Neural cell (in vitro differentiated cells): ENCODE measurements at regions not wholly inside any gene's neighbourhood (a gene's known extent, or its start where the extent isn't known, plus 50 kb on each side); places are given as distances from the start of the nearest gene placed in this dataset.
"Not testable (repeated sequence)": the region's sequence is repeated elsewhere in the genome, so short reads cannot be mapped to it uniquely, and the experiment has no call there.

ENCODE experiments used
- H2AFZ ChIP-seq: fragments of 200-600, 300-800 bp; sonication (generic), shearing (Covaris generic); 2 replicates; pipeline ENCODE4 v1.6.0; 2014; ENCODE audit warnings: low read depth, mild to moderate bottlenecking, antibody characterized with exemption, low read length, moderate library complexity
- H3F3A ChIP-seq: fragments of 200-600 bp; shearing (Covaris generic); 2 replicates; pipeline ENCODE4 v1.6.1; 2016; ENCODE audit warnings: mild to moderate bottlenecking, moderate library complexity, mixed read lengths, antibody characterized with exemption, low read length; ENCODE audit not compliant: insufficient read depth, poor library complexity, severe bottlenecking
- H3K27ac ChIP-seq: fragments of 200-600, 300-800 bp; sonication (generic), shearing (Covaris generic); 2 replicates; pipeline ENCODE4 v1.5.1; 2014; ENCODE audit warnings: mild to moderate bottlenecking, low read length, moderate library complexity
- H3K27me3 ChIP-seq: fragments of 300-800, 200-600 bp; sonication (generic), shearing (Covaris generic); 2 replicates; pipeline ENCODE4 v1.6.0; 2014; ENCODE audit warnings: mild to moderate bottlenecking, low read depth, low read length, moderate library complexity; ENCODE audit not compliant: insufficient read depth
- H3K36me3 ChIP-seq: fragments of 300-800, 200-600 bp; sonication (generic), shearing (Covaris generic); 2 replicates; pipeline ENCODE4 v1.5.1; 2014; ENCODE audit warnings: mild to moderate bottlenecking, antibody characterized with exemption, low read length, moderate library complexity; ENCODE audit not compliant: insufficient read depth
- H3K4me2 ChIP-seq: fragments of 300-800, 200-600 bp; sonication (generic), shearing (Covaris generic); 2 replicates; pipeline ENCODE4 v1.6.0; 2014; ENCODE audit warnings: mild to moderate bottlenecking, low read length
- H3K4me3 ChIP-seq: fragments of 300-800, 200-600 bp; sonication (generic), shearing (Covaris generic); 2 replicates; pipeline ENCODE4 v1.5.1; 2014; ENCODE audit warnings: mild to moderate bottlenecking, low read length, moderate library complexity
- H3K79me2 ChIP-seq: fragments of 200-600 bp; shearing (Covaris generic); replicated peaks from 2 replicates; pipeline ENCODE4 v1.6.0; 2014; ENCODE audit warnings: mild to moderate bottlenecking, low read length, moderate library complexity; ENCODE audit not compliant: insufficient read depth
- H3K9ac ChIP-seq: fragments of 300-800, 200-600 bp; sonication (generic), shearing (Covaris generic); 2 replicates; pipeline ENCODE4 v1.6.1; 2016; ENCODE audit warnings: mild to moderate bottlenecking, low read length, mixed read lengths
- H3K9me2 ChIP-seq: fragments of 200-600 bp; shearing (Covaris generic); 2 replicates; pipeline ENCODE4 v1.6.1; 2016; ENCODE audit warnings: mild to moderate bottlenecking, low read length, mixed read lengths; ENCODE audit not compliant: insufficient read depth
- H3K9me3 ChIP-seq: fragments of 200-600, 300-800 bp; sonication (generic), shearing (Covaris generic); 2 replicates; pipeline ENCODE4 v1.6.1; 2016; ENCODE audit warnings: mild to moderate bottlenecking, mixed run types, low read length, moderate library complexity, mixed read lengths
- H4K20me1 ChIP-seq: fragments of 200-600 bp; shearing (Covaris generic); 2 replicates; pipeline ENCODE4 v1.6.1; 2016; ENCODE audit warnings: mild to moderate bottlenecking, mixed run types; ENCODE audit not compliant: insufficient read depth
- EP300 ChIP-seq: fragments of 450-650 bp; conservative IDR thresholded peaks from 2 replicates; pipeline ENCODE4 v1.6.1; 2014; ENCODE audit warnings: antibody characterized with exemption, mild to moderate bottlenecking, moderate library complexity; ENCODE audit not compliant: poor library complexity, severe bottlenecking
- EZH2 ChIP-seq: fragments of 200-600, 300-800 bp; shearing (Covaris generic), sonication (generic); IDR thresholded peaks from 2 replicates; pipeline ENCODE4 v1.6.1; 2014; ENCODE audit warnings: antibody characterized with exemption, low read length, borderline replicate concordance, mild to moderate bottlenecking; ENCODE audit not compliant: insufficient read depth, poor library complexity, severe bottlenecking
- MXI1 ChIP-seq: fragments of 450-650 bp; conservative IDR thresholded peaks from 2 replicates; pipeline ENCODE4 v1.6.1; 2014; ENCODE audit warnings: antibody characterized with exemption, mild to moderate bottlenecking; ENCODE audit not compliant: poor library complexity, severe bottlenecking
- POLR2AphosphoS5 ChIP-seq: IDR thresholded peaks from 2 replicates; pipeline ENCODE4 v1.6.1; 2012
- RAD21 ChIP-seq: fragments of 450-650 bp; conservative IDR thresholded peaks from 2 replicates; pipeline ENCODE4 v1.6.1; 2014; ENCODE audit warnings: antibody characterized with exemption, mild to moderate bottlenecking, moderate library complexity
- SMC3 ChIP-seq: fragments of 450-650 bp; conservative IDR thresholded peaks from 2 replicates; pipeline ENCODE4 v1.6.1; 2014; ENCODE audit warnings: antibody characterized with exemption, mild to moderate bottlenecking, moderate library complexity; ENCODE audit not compliant: poor library complexity
- TAF1 ChIP-seq: IDR thresholded peaks from 2 replicates; pipeline ENCODE4 v1.6.1; 2012; ENCODE audit warnings: low read depth
- TF ChIP-seq, protein P1 (sequence below): fragments of 450-650 bp; IDR thresholded peaks from 2 replicates; pipeline ENCODE4 v1.5.1; 2014; ENCODE audit warnings: antibody characterized with exemption, mild to moderate bottlenecking, moderate library complexity; ENCODE audit not compliant: poor library complexity, severe bottlenecking
- TF ChIP-seq, protein P2 (sequence below): IDR thresholded peaks from 2 replicates; pipeline ENCODE4 v1.6.1; 2012; ENCODE audit warnings: borderline replicate concordance

DNA sequence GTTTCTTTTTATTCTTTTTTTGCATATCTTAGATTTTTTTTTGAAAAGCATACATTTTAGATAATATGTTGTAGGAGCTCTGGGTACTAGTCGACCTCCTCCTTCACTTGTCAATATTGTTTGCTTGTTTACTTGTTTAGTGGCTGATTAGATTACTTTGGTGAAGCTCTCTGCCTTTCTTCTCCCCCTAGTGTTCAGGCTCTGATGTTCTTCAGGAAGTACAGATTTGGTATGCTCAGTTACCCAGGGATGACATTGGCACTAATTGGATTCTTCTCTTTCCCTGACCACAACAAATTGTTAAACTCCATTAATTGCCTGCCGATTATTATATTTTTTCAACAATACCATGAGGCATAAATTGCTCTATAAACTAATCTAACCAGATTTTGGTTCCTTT is 491.2 kb downstream of the SUCLG1 start:
- Histone ChIP-seq H3K27ac (no peak overlapping the region), H3K4me2 (no peak overlapping the region), H3K9me3 (no peaks in the 10 kb centered on the region), H3K9me2 (no peaks in the 10 kb centered on the region), H3K79me2 (no peaks in the 10 kb centered on the region), H3K27me3 (no peaks in the 10 kb centered on the region), H3F3A (no peaks in the 10 kb centered on the region), H3K36me3 (no peaks in the 10 kb centered on the region), H2AFZ (no peak overlapping the region), H4K20me1 (no peaks in the 10 kb centered on the region), H3K9ac (no peak overlapping the region), H3K4me3 (no peak overlapping the region)
- no peak for TF ChIP-seq TAF1
- TF ChIP-seq, protein P1, sequence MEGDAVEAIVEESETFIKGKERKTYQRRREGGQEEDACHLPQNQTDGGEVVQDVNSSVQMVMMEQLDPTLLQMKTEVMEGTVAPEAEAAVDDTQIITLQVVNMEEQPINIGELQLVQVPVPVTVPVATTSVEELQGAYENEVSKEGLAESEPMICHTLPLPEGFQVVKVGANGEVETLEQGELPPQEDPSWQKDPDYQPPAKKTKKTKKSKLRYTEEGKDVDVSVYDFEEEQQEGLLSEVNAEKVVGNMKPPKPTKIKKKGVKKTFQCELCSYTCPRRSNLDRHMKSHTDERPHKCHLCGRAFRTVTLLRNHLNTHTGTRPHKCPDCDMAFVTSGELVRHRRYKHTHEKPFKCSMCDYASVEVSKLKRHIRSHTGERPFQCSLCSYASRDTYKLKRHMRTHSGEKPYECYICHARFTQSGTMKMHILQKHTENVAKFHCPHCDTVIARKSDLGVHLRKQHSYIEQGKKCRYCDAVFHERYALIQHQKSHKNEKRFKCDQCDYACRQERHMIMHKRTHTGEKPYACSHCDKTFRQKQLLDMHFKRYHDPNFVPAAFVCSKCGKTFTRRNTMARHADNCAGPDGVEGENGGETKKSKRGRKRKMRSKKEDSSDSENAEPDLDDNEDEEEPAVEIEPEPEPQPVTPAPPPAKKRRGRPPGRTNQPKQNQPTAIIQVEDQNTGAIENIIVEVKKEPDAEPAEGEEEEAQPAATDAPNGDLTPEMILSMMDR: no peak
- TF ChIP-seq POLR2AphosphoS5: no peak
- TF ChIP-seq EZH2: no peak
- TF ChIP-seq, protein P2, sequence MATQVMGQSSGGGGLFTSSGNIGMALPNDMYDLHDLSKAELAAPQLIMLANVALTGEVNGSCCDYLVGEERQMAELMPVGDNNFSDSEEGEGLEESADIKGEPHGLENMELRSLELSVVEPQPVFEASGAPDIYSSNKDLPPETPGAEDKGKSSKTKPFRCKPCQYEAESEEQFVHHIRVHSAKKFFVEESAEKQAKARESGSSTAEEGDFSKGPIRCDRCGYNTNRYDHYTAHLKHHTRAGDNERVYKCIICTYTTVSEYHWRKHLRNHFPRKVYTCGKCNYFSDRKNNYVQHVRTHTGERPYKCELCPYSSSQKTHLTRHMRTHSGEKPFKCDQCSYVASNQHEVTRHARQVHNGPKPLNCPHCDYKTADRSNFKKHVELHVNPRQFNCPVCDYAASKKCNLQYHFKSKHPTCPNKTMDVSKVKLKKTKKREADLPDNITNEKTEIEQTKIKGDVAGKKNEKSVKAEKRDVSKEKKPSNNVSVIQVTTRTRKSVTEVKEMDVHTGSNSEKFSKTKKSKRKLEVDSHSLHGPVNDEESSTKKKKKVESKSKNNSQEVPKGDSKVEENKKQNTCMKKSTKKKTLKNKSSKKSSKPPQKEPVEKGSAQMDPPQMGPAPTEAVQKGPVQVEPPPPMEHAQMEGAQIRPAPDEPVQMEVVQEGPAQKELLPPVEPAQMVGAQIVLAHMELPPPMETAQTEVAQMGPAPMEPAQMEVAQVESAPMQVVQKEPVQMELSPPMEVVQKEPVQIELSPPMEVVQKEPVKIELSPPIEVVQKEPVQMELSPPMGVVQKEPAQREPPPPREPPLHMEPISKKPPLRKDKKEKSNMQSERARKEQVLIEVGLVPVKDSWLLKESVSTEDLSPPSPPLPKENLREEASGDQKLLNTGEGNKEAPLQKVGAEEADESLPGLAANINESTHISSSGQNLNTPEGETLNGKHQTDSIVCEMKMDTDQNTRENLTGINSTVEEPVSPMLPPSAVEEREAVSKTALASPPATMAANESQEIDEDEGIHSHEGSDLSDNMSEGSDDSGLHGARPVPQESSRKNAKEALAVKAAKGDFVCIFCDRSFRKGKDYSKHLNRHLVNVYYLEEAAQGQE: no peak
- no peak for TF ChIP-seq RAD21
- TF ChIP-seq EP300: no peak

DNA sequence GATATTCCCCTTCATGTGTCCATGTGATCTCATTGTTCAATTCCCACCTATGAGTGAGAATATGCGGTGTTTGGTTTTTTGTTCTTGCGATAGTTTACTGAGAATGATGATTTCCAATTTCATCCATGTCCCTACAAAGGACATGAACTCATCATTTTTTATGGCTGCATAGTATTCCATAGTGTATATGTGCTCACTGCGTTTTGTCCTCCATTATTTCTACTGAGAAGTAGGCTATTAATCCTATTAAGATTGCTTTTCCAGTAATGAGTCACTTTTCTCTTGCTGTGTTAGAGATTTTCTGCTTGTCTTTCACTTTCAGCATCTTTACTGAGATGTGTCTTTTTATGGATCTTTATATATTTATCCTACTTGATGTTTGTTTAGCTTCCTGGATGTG is 492.1 kb downstream of the SUCLG1 start:
- H3K79me2 ChIP-seq, H3K9ac ChIP-seq, H3K9me3 ChIP-seq, H3K4me3 ChIP-seq, H2AFZ ChIP-seq, H3K27ac ChIP-seq, H3F3A ChIP-seq, H3K27me3 ChIP-seq, H4K20me1 ChIP-seq, H3K4me2 ChIP-seq, H3K9me2 ChIP-seq, H3K36me3 ChIP-seq: not testable (repeated sequence)

DNA sequence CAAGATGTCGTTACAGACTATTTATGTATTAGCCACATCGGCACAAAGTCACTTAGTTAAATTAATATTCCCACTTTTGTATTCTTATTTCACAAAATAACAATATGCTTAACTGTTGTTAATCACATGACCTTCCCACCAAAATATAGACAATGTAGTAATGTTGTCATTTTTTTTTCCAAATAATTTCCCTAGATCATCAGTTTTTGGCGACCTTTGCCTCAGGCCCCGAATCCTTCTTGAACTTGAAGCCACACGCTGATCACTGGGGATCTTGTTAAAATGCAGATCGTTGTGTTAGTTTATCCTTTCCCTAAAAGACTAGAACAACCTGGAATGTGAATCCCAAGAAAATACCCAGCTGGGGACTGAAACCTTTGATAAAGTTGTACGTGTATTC is 497.6 kb downstream of the SUCLG1 start:
- Histone ChIP-seq H3K9me3 (no peaks in the 10 kb centered on the region), H3K9me2 (no peaks in the 10 kb centered on the region), H3K9ac (no peak overlapping the region), H3K4me3 (no peak overlapping the region), H2AFZ (no peak overlapping the region), H3K27ac (no peak overlapping the region), H3K27me3 (no peaks in the 10 kb centered on the region), H3K4me2 (no peak overlapping the region), H3K79me2 (no peaks in the 10 kb centered on the region), H3K36me3 (no peaks in the 10 kb centered on the region), H3F3A (no peaks in the 10 kb centered on the region), H4K20me1 (no peaks in the 10 kb centered on the region)
- TF ChIP-seq EZH2: no peak
- TF ChIP-seq EP300: no peak
- TF ChIP-seq, protein P1: no peak
- TF ChIP-seq, protein P2: no peak
- no peak for TF ChIP-seq TAF1
- TF ChIP-seq POLR2AphosphoS5: no peak
- no peak for TF ChIP-seq MXI1
- no peak for TF ChIP-seq RAD21
- no peak for TF ChIP-seq SMC3
